HTR-8/SVneo (cell line): ENCODE measurements at regions not wholly inside any gene's neighbourhood (a gene's known extent, or its start where the extent isn't known, plus 50 kb on each side); places are given as distances from the start of the nearest gene placed in this dataset.
"Not testable (repeated sequence)": the region's sequence is repeated elsewhere in the genome, so short reads cannot be mapped to it uniquely, and the experiment has no call there.

Experiments
- DNase-seq: peaks from one replicate; pipeline ENCODE4 v3.0.0; 2011; ENCODE audit warnings: low spot score, mixed read lengths; ENCODE audit not compliant: insufficient read length
- FAIRE-seq: peaks from 2 replicates; lab custom pipeline; 2011; peaks lifted over from hg19 to GRCh38; lab: Jason Lieb, UNC

- no peak for FAIRE-seq
- DNase-seq = no peak
Observed at GRCh38 chrX:45505214-45505613, 304.5 kb upstream of the DIPK2B start.

- not testable (repeated sequence) for FAIRE-seq, DNase-seq
Observed at GRCh38 chrX:45503787-45504362, 303.2 kb upstream of the DIPK2B start.

GRCh38 chrX:45502396-45502795, 301.7 kb upstream of the DIPK2B start:
- DNase-seq (no peak), FAIRE-seq (no peak)

GRCh38 chrX:45497290-45497689, 296.6 kb upstream of the DIPK2B start:
- FAIRE-seq (no peak), DNase-seq (no peak)

GRCh38 chrX:45485719-45486118, 285.0 kb upstream of the DIPK2B start:
- DNase-seq (no peak), FAIRE-seq (no peak)

GRCh38 chrX:45479835-45480422, 279.3 kb upstream of the DIPK2B start:
- DNase-seq (peak; percentile 35), FAIRE-seq (no peak)

GRCh38 chrX:45479196-45479834, 278.6 kb upstream of the DIPK2B start:
- peak; percentile 3 for DNase-seq
- FAIRE-seq = no peak

- FAIRE-seq (no peak), DNase-seq (no peak)
Observed at GRCh38 chrX:45472968-45473367, 272.3 kb upstream of the DIPK2B start.

- FAIRE-seq, DNase-seq: not testable (repeated sequence)
Observed at GRCh38 chrX:45467537-45467936, 266.9 kb upstream of the DIPK2B start.

GRCh38 chrX:45455732-45456131, 255.1 kb upstream of the DIPK2B start:
- DNase-seq, FAIRE-seq: not testable (repeated sequence)

GRCh38 chrX:45454290-45454689, 253.6 kb upstream of the DIPK2B start:
- DNase-seq (no peak), FAIRE-seq (no peak)

- DNase-seq = no peak
- FAIRE-seq = no peak
Observed at GRCh38 chrX:45449982-45450381, 249.3 kb upstream of the DIPK2B start.

- FAIRE-seq (no peak), DNase-seq (no peak)
Observed at GRCh38 chrX:45447995-45448394, 247.3 kb upstream of the DIPK2B start.

- no peak for DNase-seq
- no peak for FAIRE-seq
Observed at GRCh38 chrX:45447331-45447730, 246.7 kb upstream of the DIPK2B start.

GRCh38 chrX:45445745-45446412, 245.2 kb upstream of the DIPK2B start:
- FAIRE-seq (no peak), DNase-seq (peak; percentile 38)

- no peak for DNase-seq
- FAIRE-seq = no peak
Observed at GRCh38 chrX:45437186-45437585, 236.5 kb upstream of the DIPK2B start.

GRCh38 chrX:45435481-45435880, 234.8 kb upstream of the DIPK2B start:
- no peak for FAIRE-seq
- no peak for DNase-seq

- FAIRE-seq (no peak), DNase-seq (no peak)
Observed at GRCh38 chrX:45434231-45434630, 233.6 kb upstream of the DIPK2B start.

- DNase-seq (no peak), FAIRE-seq (no peak)
Observed at GRCh38 chrX:45428831-45429230, 228.2 kb upstream of the DIPK2B start.

GRCh38 chrX:45424326-45424725, 223.7 kb upstream of the DIPK2B start:
- DNase-seq (no peak), FAIRE-seq (no peak)

GRCh38 chrX:45422216-45422925, 221.7 kb upstream of the DIPK2B start:
- FAIRE-seq (no peak), DNase-seq (no peak)
